ENCODE measurements at regions not wholly inside any gene's neighbourhood (a gene's known extent, or its start where the extent isn't known, plus 50 kb on each side); places are given as distances from the start of the nearest gene placed in this dataset.
A peak's percentile ranks its signal among the peaks of the same experiment; 100 is the strongest.
"Not testable (repeated sequence)": the region's sequence is repeated elsewhere in the genome, so short reads cannot be mapped to it uniquely, and the experiment has no call there.

- DNase-seq = no peak
Measured at GRCh38 chr14:97155320-97155719, 358.1 kb downstream of the VRK1 start.

GRCh38 chr14:97155814-97156213 is 358.6 kb downstream of the VRK1 start:
- DNase-seq = no peak

- DNase-seq = no peak
Measured at GRCh38 chr14:97156705-97157104, 359.5 kb downstream of the VRK1 start.

GRCh38 chr14:97158102-97158501 is 360.9 kb downstream of the VRK1 start:
- no peak for DNase-seq

- DNase-seq = no peak
Measured at GRCh38 chr14:97159124-97159523, 361.9 kb downstream of the VRK1 start.

- DNase-seq = no peak
Measured at GRCh38 chr14:97162621-97163020, 365.4 kb downstream of the VRK1 start.

- no peak for DNase-seq
Measured at GRCh38 chr14:97164021-97164420, 366.8 kb downstream of the VRK1 start.

GRCh38 chr14:97166497-97166896 is 369.3 kb downstream of the VRK1 start:
- no peak for DNase-seq

GRCh38 chr14:97167577-97167976 is 370.4 kb downstream of the VRK1 start:
- DNase-seq = not testable (repeated sequence)

GRCh38 chr14:97172644-97173043 is 375.5 kb downstream of the VRK1 start:
- no peak for DNase-seq

GRCh38 chr14:97177016-97177415 is 379.8 kb downstream of the VRK1 start:
- DNase-seq = peak; percentile 15

- DNase-seq = no peak
Measured at GRCh38 chr14:97177635-97178034, 380.5 kb downstream of the VRK1 start.

- DNase-seq = no peak
Measured at GRCh38 chr14:97178781-97179180, 381.6 kb downstream of the VRK1 start.

GRCh38 chr14:97179573-97179972 is 382.4 kb downstream of the VRK1 start:
- DNase-seq = no peak

- DNase-seq = no peak
Measured at GRCh38 chr14:97180304-97181200, 383.4 kb downstream of the VRK1 start.

GRCh38 chr14:97185186-97185585 is 388.0 kb downstream of the VRK1 start:
- no peak for DNase-seq

- no peak for DNase-seq
Measured at GRCh38 chr14:97187916-97188315, 390.7 kb downstream of the VRK1 start.

GRCh38 chr14:97196336-97196735 is 399.2 kb downstream of the VRK1 start:
- no peak for DNase-seq

GRCh38 chr14:97198813-97199212 is 401.6 kb downstream of the VRK1 start:
- peak; percentile 15 for DNase-seq

- DNase-seq = no peak
Measured at GRCh38 chr14:97200245-97200644, 403.1 kb downstream of the VRK1 start.

GRCh38 chr14:97206916-97207315 is 409.7 kb downstream of the VRK1 start:
- no peak for DNase-seq

GRCh38 chr14:97210202-97210601 is 413.0 kb downstream of the VRK1 start:
- DNase-seq = no peak

GRCh38 chr14:97212399-97212798 is 415.2 kb downstream of the VRK1 start:
- no peak for DNase-seq

- DNase-seq = no peak
Measured at GRCh38 chr14:97213720-97214119, 416.5 kb downstream of the VRK1 start.
